Lower leg skin (tissue), 3 donors: ENCODE measurements at regions not wholly inside any gene's neighbourhood (a gene's known extent, or its start where the extent isn't known, plus 50 kb on each side); places are given as distances from the start of the nearest gene placed in this dataset.

ENCODE experiments used
- CTCF ChIP-seq, 3 donors: fragments of 450-650 bp; IDR thresholded peaks; one replicate each; pipeline ENCODE4 v1.5.1; 2016; ENCODE audit warnings: antibody characterized with exemption in 3 of 3, mild to moderate bottlenecking in 3 of 3, moderate library complexity in 2 of 3
- POLR2A ChIP-seq, 2 donors: fragments of 450-650 bp; IDR thresholded peaks; one replicate each; pipeline ENCODE4 v1.6.1; 2016 to 2017; ENCODE audit warnings: antibody characterized with exemption in 2 of 2, mild to moderate bottlenecking in 1 of 2, moderate library complexity in 1 of 2

GRCh38 chr11:106152013-106152412 lies 74.6 kb downstream of the AASDHPPT start:
- TF ChIP-seq CTCF (IDR thresholded peaks at IDR 0.05) (no peak), POLR2A (IDR thresholded peaks at IDR 0.05) (no peak)
